ENCODE measurements at regions not wholly inside any gene's neighbourhood (a gene's known extent, or its start where the extent isn't known, plus 50 kb on each side); places are given as distances from the start of the nearest gene placed in this dataset.
"Not testable (repeated sequence)": the region's sequence is repeated elsewhere in the genome, so short reads cannot be mapped to it uniquely, and the experiment has no call there.

- TF ChIP-seq CTCF (IDR thresholded peaks at IDR 0.05; ENCODE audit: low read depth, low read length): no peak
- no peak for DNase-seq (ENCODE audit: extremely low read depth, low read depth)
Measured at GRCh38 chr12:73659802-73660201, 877.8 kb upstream of the ATXN7L3B start.

DNA sequence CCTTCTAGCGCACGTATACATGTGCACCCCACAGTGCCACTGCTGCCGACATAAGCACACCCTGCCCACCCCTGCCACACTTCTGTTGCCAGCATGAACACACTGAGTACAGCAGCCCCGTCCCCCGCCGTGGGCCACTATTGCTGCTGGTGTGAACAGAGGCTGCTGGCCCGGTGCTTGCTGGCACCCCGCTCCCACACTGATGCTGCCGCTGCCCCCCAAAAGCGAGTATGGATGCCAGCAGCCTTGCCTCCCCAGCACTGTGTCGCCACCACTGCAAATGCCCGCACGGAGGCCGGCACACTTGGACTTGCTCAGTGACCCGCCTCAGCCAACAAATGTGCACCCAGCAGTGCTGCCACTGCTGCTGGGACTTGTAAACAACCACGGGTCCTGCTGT lies 872.4 kb upstream of the ATXN7L3B start:
- no peak for DNase-seq (ENCODE audit: extremely low read depth, low read depth)
- TF ChIP-seq CTCF (IDR thresholded peaks at IDR 0.05; ENCODE audit: low read depth, low read length): no peak

DNA sequence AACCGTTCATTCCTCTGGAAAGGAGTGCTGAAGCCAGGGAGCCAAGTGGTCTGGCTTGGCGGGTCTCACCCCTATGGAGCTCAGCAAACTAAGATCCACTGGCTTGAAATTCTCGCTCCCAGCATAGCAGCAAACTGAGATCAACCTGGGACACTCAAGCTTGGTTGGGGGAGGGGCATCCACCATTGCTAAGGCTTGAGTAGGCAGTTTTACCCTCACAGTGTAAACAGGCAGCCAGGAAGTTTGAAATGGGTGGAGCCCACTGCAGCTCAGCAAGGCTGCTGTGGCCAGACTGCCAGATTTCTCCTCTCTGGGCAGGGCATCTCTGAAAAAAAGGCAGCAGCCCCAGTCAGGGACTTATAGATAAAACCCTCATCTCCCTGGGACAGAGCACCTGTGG lies 866.1 kb upstream of the ATXN7L3B start:
- DNase-seq (ENCODE audit: extremely low read depth, low read depth): not testable (repeated sequence)

DNA sequence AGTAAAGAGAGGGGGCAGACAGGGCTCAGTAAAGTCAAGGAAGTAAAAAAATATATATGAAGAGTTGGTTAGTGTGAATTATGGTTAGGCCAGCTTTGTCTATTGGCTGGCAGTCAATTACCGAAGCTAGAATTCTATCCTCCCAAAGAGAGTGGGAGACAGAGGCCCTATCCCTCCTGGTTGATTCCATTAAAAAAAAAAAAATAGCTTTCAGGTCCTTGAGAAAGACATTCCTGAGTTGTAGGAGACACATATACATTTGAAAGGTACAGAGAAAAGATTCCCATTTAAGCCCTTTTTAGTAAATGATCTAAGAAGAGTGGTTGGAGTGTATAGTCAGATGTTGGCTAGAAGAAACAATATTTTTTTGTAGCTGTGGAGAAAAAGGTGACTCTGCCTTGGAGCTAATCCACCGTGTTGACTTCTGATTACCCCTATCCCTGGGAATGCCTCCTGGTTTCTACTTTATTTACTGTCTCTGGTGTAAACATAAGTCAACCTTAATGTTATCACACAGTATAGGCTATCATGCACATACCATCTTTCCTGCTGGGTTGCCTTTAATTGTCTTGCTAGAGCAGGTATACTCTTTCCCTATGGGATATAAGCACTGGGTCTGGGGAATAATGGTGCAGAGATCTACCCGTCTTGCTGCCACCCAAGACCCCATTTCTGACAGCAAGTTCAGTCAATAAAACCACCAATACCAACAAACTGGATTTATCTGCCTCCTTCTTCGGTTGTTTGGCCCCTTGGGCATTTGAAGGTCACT lies 859.9 kb upstream of the ATXN7L3B start:
- DNase-seq (ENCODE audit: extremely low read depth, low read depth): no peak
- no peak for TF ChIP-seq CTCF (IDR thresholded peaks at IDR 0.05; ENCODE audit: low read depth, low read length)

GRCh38 chr12:73678335-73678734 lies 859.3 kb upstream of the ATXN7L3B start:
- no peak for TF ChIP-seq CTCF (IDR thresholded peaks at IDR 0.05; ENCODE audit: low read depth, low read length)
- DNase-seq (ENCODE audit: extremely low read depth, low read depth): no peak

DNA sequence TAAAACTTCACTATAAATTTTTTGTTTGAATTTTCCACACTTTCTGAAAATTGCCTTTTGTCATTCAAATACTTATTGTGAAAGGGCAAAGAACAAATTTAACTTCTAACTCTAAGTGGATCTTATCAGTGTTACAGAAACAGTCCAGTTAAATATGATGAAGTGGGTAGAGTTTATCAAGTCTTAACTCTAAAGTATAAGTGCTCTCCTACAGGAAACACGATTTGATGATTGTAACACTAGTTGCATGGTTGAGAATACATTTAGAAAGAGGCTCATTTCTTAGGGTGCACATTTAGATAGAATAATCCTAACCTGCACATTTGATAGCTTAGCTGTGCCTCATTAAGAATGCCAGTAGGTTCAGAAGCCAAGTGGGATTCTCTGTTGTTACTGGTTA lies 838.3 kb upstream of the ATXN7L3B start:
- DNase-seq (ENCODE audit: extremely low read depth, low read depth): no peak
- no peak for TF ChIP-seq CTCF (IDR thresholded peaks at IDR 0.05; ENCODE audit: low read depth, low read length)

DNA sequence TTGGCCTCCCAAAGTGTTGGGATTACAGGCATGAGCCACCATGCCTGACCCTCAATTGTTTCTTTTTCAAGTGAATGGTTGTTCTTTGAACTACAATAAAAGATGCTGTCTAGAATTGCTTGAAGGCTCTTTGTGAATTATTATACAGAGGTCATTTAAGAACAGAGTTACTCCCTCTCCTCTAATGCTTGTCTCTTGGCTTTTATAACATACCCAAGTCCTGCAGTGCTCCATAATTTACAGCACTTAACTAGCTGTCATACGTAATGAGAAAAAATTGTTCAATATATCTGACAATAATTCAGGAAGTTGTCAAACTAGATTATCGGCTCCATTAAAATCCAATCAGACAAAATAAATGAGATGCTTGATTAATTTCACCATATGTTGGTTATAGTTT lies 823.0 kb upstream of the ATXN7L3B start:
- no peak for TF ChIP-seq CTCF (IDR thresholded peaks at IDR 0.05; ENCODE audit: low read depth, low read length)
- no peak for DNase-seq (ENCODE audit: extremely low read depth, low read depth)

DNA sequence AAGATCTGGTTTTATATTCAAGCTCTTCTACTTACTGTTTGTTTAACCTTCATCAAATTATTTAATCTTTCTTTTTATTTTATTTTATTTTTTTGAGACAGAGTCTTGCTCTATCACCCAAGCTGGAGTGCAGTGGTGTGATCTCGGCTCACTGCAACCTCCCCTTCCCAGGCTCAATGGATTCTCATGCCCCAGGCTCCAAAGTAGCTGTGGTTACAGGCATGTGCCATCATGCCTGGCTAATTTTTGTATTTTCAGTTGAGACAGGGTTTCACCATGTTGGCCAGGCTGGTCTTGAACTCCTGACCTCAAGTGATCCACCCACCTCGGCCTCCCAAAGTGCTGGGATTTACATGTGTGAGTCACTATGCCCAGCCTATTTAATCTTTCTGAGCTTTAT lies 821.5 kb upstream of the ATXN7L3B start:
- not testable (repeated sequence) for DNase-seq (ENCODE audit: extremely low read depth, low read depth)

Measured in AG09319 (cell line).